CD8-positive, alpha-beta memory T cell (primary cell): ENCODE measurements at regions not wholly inside any gene's neighbourhood (a gene's known extent, or its start where the extent isn't known, plus 50 kb on each side); places are given as distances from the start of the nearest gene placed in this dataset.

Experiments used
- CTCF ChIA-PET: fragments of 350-600 bp; sonication (Branson Sonifier 250); formaldehyde crosslinking; loops from one replicate; lab custom pipeline; 2021; ENCODE audit warnings: antibody characterized with exemption; lab: Charles Lee
- POLR2A ChIA-PET: fragments of 350-600 bp; sonication (Branson Sonifier 250); formaldehyde crosslinking; loops from one replicate; lab custom pipeline; 2021; ENCODE audit warnings: antibody characterized with exemption; lab: Charles Lee
- DNase-seq, 5 donors: peaks; one replicate each; pipeline versions ENCODE4 v3.0.0 to v3.0.0-alpha.2; 2020 to 2022; ENCODE audit warnings: mixed read lengths in 1 of 5
- H3K27ac ChIP-seq: one replicate; pipeline ENCODE4 v1.7.0; 2013; ENCODE audit warnings: low read depth, mild to moderate bottlenecking, low read length, moderate library complexity
- H3K27me3 ChIP-seq: 2 replicates; pipeline ENCODE4 v1.7.0; 2013; ENCODE audit warnings: low read length, mild to moderate bottlenecking; ENCODE audit not compliant: insufficient read depth, poor library complexity, severe bottlenecking
- H3K36me3 ChIP-seq: 2 replicates; pipeline ENCODE4 v1.7.0; 2013; ENCODE audit warnings: mild to moderate bottlenecking, low read length, moderate library complexity; ENCODE audit not compliant: insufficient read depth
- H3K4me1 ChIP-seq: 2 replicates; pipeline ENCODE4 v1.7.0; 2013; ENCODE audit warnings: mild to moderate bottlenecking, low read length, moderate library complexity; ENCODE audit not compliant: insufficient read depth
- H3K4me3 ChIP-seq: 2 replicates; pipeline ENCODE4 v1.7.0; 2013; ENCODE audit warnings: mild to moderate bottlenecking, low read length
- H3K9me3 ChIP-seq: 2 replicates; pipeline ENCODE4 v1.7.0; 2013; ENCODE audit warnings: mild to moderate bottlenecking, low read length
- H3K27ac Mint-ChIP-seq, 8 donors: one replicate each; pipeline ENCODE4 v1.8.0; 2020 to 2021; ENCODE audit warnings: mixed read lengths in 8 of 8, mild to moderate bottlenecking in 6 of 8, inconsistent platforms in 3 of 8, moderate library complexity in 3 of 8
- H3K27me3 Mint-ChIP-seq, 2 donors: one replicate each; pipeline ENCODE4 v1.8.0; 2020 to 2021; ENCODE audit warnings: mixed read lengths in 2 of 2, mild to moderate bottlenecking in 1 of 2, moderate library complexity in 1 of 2
- H3K36me3 Mint-ChIP-seq, 3 donors: one replicate each; pipeline ENCODE4 v1.8.0; 2020 to 2021; ENCODE audit warnings: mixed read lengths in 3 of 3, inconsistent platforms in 1 of 3, mild to moderate bottlenecking in 1 of 3
- H3K4me1 Mint-ChIP-seq, 3 donors: one replicate each; pipeline ENCODE4 v1.8.0; 2020 to 2021; ENCODE audit warnings: mixed read lengths in 3 of 3, inconsistent platforms in 1 of 3, mild to moderate bottlenecking in 1 of 3
- H3K4me3 Mint-ChIP-seq, 7 donors: one replicate each; pipeline ENCODE4 v1.8.0; 2020 to 2021; ENCODE audit warnings: mixed read lengths in 7 of 7, mild to moderate bottlenecking in 6 of 7, moderate library complexity in 4 of 7, inconsistent platforms in 2 of 7
- H3K9me3 Mint-ChIP-seq, 5 donors: one replicate each; pipeline ENCODE4 v1.8.0; 2020 to 2022; ENCODE audit warnings: mixed read lengths in 5 of 5, mild to moderate bottlenecking in 3 of 5, moderate library complexity in 2 of 5, inconsistent platforms in 1 of 5

GRCh38 chr5:9894571-9895301, 264.6 kb upstream of the TAS2R1 start:
- Mint-ChIP-seq H3K4me1 (no peaks in the 10 kb centered on the region), H3K9me3 (peaks cover 0 to 7% (median 5%) of the 10 kb centered on the region in 5 donors), H3K36me3 (no peaks in the 10 kb centered on the region), H3K4me3 (no peak overlapping the region), H3K27ac (no peak overlapping the region), H3K27me3 (no peaks in the 10 kb centered on the region)
- DNase-seq = no peak
- POLR2A ChIA-PET = no interaction called here
- Histone ChIP-seq H3K9me3 (no peaks in the 10 kb centered on the region), H3K27me3 (no peaks in the 10 kb centered on the region), H3K36me3 (no peaks in the 10 kb centered on the region), H3K4me1 (no peaks in the 10 kb centered on the region), H3K4me3 (no peak overlapping the region), H3K27ac (no peak overlapping the region)
- CTCF ChIA-PET = no interaction called here

GRCh38 chr5:9892696-9893095, 262.5 kb upstream of the TAS2R1 start:
- H3K4me1 Mint-ChIP-seq = no peaks in the 10 kb centered on the region

GRCh38 chr5:9889511-9889910, 259.4 kb upstream of the TAS2R1 start:
- H3K4me1 ChIP-seq = no peaks in the 10 kb centered on the region
- POLR2A ChIA-PET = no interaction called here
- H3K4me3 Mint-ChIP-seq = no peak overlapping the region
- CTCF ChIA-PET = no interaction called here
- H3K4me3 ChIP-seq = no peak overlapping the region
- DNase-seq = no peak
- no peaks in the 10 kb centered on the region for H3K36me3 ChIP-seq
- peaks cover 0 to 8% (median 2%) of the 10 kb centered on the region in 5 donors for H3K9me3 Mint-ChIP-seq
- H3K27me3 Mint-ChIP-seq = no peaks in the 10 kb centered on the region
- H3K27ac Mint-ChIP-seq = no peak overlapping the region
- H3K4me1 Mint-ChIP-seq = no peaks in the 10 kb centered on the region
- no peaks in the 10 kb centered on the region for H3K27me3 ChIP-seq
- H3K27ac ChIP-seq = no peak overlapping the region
- no peaks in the 10 kb centered on the region for H3K9me3 ChIP-seq
- no peaks in the 10 kb centered on the region for H3K36me3 Mint-ChIP-seq

More at GRCh38 chr5:9892696-9893095, 262.5 kb upstream of the TAS2R1 start:
- Histone ChIP-seq H3K9me3 (no peaks in the 10 kb centered on the region), H3K4me3 (no peak overlapping the region), H3K27me3 (no peaks in the 10 kb centered on the region), H3K4me1 (no peaks in the 10 kb centered on the region), H3K36me3 (no peaks in the 10 kb centered on the region), H3K27ac (no peak overlapping the region)
- ChIA-PET CTCF (no interaction called here), POLR2A (no interaction called here)
- no peak overlapping the region for H3K4me3 Mint-ChIP-seq
- H3K27ac Mint-ChIP-seq = no peak overlapping the region
- no peaks in the 10 kb centered on the region for H3K27me3 Mint-ChIP-seq
- H3K9me3 Mint-ChIP-seq = peaks cover 0 to 7% (median 5%) of the 10 kb centered on the region in 5 donors
- H3K36me3 Mint-ChIP-seq = no peaks in the 10 kb centered on the region
- no peak for DNase-seq

- ChIA-PET POLR2A (no interaction called here), CTCF (no interaction called here)
- H3K36me3 ChIP-seq = no peaks in the 10 kb centered on the region
- no peak overlapping the region for H3K27ac ChIP-seq
- no peak for DNase-seq
- H3K4me1 Mint-ChIP-seq = no peaks in the 10 kb centered on the region
- H3K27ac Mint-ChIP-seq = no peak overlapping the region
- H3K4me3 Mint-ChIP-seq = no peak overlapping the region
- no peaks in the 10 kb centered on the region for H3K36me3 Mint-ChIP-seq
- no peaks in the 10 kb centered on the region for H3K9me3 ChIP-seq
- no peaks in the 10 kb centered on the region for H3K4me1 ChIP-seq
- H3K4me3 ChIP-seq = no peak overlapping the region
- no peaks in the 10 kb centered on the region for H3K27me3 ChIP-seq
- peaks cover 0 to 8% (median 2%) of the 10 kb centered on the region in 5 donors for H3K9me3 Mint-ChIP-seq
- H3K27me3 Mint-ChIP-seq = no peaks in the 10 kb centered on the region
Observed at GRCh38 chr5:9888501-9888901, 258.4 kb upstream of the TAS2R1 start.

- H3K9me3 Mint-ChIP-seq = peaks cover 3 to 10% (median 4%) of the 10 kb centered on the region in 5 donors
- no peak for DNase-seq
Observed at GRCh38 chr5:9885164-9885563, 255.0 kb upstream of the TAS2R1 start.

GRCh38 chr5:9878206-9878605, 248.1 kb upstream of the TAS2R1 start:
- H3K27ac ChIP-seq = no peak overlapping the region
- no peaks in the 10 kb centered on the region for H3K36me3 Mint-ChIP-seq
- no peaks in the 10 kb centered on the region for H3K4me1 Mint-ChIP-seq
- DNase-seq = no peak
- CTCF ChIA-PET = interaction anchor here (0.9 kb wide), 1 partner anchor 32 kb away, joined by 3 read pairs; no protein-coding TSS in a partner anchor
- H3K9me3 ChIP-seq = no peaks in the 10 kb centered on the region
- no peaks in the 10 kb centered on the region for H3K27me3 ChIP-seq
- no peaks in the 10 kb centered on the region for H3K4me1 ChIP-seq
- no peaks in the 10 kb centered on the region for H3K36me3 ChIP-seq
- no peak overlapping the region for H3K4me3 ChIP-seq
- H3K4me3 Mint-ChIP-seq = no peak overlapping the region
- H3K27me3 Mint-ChIP-seq = no peaks in the 10 kb centered on the region
- no peak overlapping the region for H3K27ac Mint-ChIP-seq
- peaks cover 0 to 14% (median 8%) of the 10 kb centered on the region in 5 donors for H3K9me3 Mint-ChIP-seq
- POLR2A ChIA-PET = no interaction called here

More at GRCh38 chr5:9885164-9885563, 255.0 kb upstream of the TAS2R1 start:
- no peaks in the 10 kb centered on the region for H3K4me1 Mint-ChIP-seq
- ChIA-PET POLR2A (no interaction called here), CTCF (no interaction called here)
- no peaks in the 10 kb centered on the region for H3K27me3 Mint-ChIP-seq
- no peaks in the 10 kb centered on the region for H3K4me1 ChIP-seq
- no peak overlapping the region for H3K4me3 ChIP-seq
- no peak overlapping the region for H3K4me3 Mint-ChIP-seq
- no peaks in the 10 kb centered on the region for H3K9me3 ChIP-seq
- no peaks in the 10 kb centered on the region for H3K36me3 ChIP-seq
- no peak overlapping the region for H3K27ac Mint-ChIP-seq
- no peaks in the 10 kb centered on the region for H3K27me3 ChIP-seq
- H3K27ac ChIP-seq = no peak overlapping the region
- no peaks in the 10 kb centered on the region for H3K36me3 Mint-ChIP-seq

- no peak overlapping the region for H3K27ac ChIP-seq
- H3K9me3 ChIP-seq = no peaks in the 10 kb centered on the region
- H3K4me3 ChIP-seq = no peak overlapping the region
- H3K36me3 ChIP-seq = no peaks in the 10 kb centered on the region
- ChIA-PET CTCF (no interaction called here), POLR2A (no interaction called here)
- no peaks in the 10 kb centered on the region for H3K27me3 Mint-ChIP-seq
- peaks cover 0 to 14% (median 8%) of the 10 kb centered on the region in 5 donors for H3K9me3 Mint-ChIP-seq
- H3K4me1 Mint-ChIP-seq = no peaks in the 10 kb centered on the region
- no peak overlapping the region for H3K4me3 Mint-ChIP-seq
- no peak for DNase-seq
- H3K27me3 ChIP-seq = no peaks in the 10 kb centered on the region
- no peaks in the 10 kb centered on the region for H3K4me1 ChIP-seq
- H3K27ac Mint-ChIP-seq = no peak overlapping the region
- no peaks in the 10 kb centered on the region for H3K36me3 Mint-ChIP-seq
Observed at GRCh38 chr5:9877488-9877887, 247.3 kb upstream of the TAS2R1 start.

- H3K27me3 Mint-ChIP-seq = no peaks in the 10 kb centered on the region
- no peak for DNase-seq
- Histone ChIP-seq H3K36me3 (no peaks in the 10 kb centered on the region), H3K4me3 (no peak overlapping the region), H3K9me3 (no peaks in the 10 kb centered on the region), H3K27me3 (no peaks in the 10 kb centered on the region), H3K27ac (no peak overlapping the region), H3K4me1 (no peaks in the 10 kb centered on the region)
- ChIA-PET POLR2A (no interaction called here), CTCF (no interaction called here)
- peak overlapping the region in 1 of 8 donors; percentile 50 for H3K27ac Mint-ChIP-seq
- H3K4me3 Mint-ChIP-seq = no peak overlapping the region
- peaks cover 0 to 10% (median 5%) of the 10 kb centered on the region in 5 donors for H3K9me3 Mint-ChIP-seq
- no peaks in the 10 kb centered on the region for H3K36me3 Mint-ChIP-seq
- no peaks in the 10 kb centered on the region for H3K4me1 Mint-ChIP-seq
Observed at GRCh38 chr5:9876451-9876850, 246.3 kb upstream of the TAS2R1 start.
